ENCODE measurements at regions not wholly inside any gene's neighbourhood (a gene's known extent, or its start where the extent isn't known, plus 50 kb on each side); places are given as distances from the start of the nearest gene placed in this dataset.
"Not testable (repeated sequence)": the region's sequence is repeated elsewhere in the genome, so short reads cannot be mapped to it uniquely, and the experiment has no call there.

DNA sequence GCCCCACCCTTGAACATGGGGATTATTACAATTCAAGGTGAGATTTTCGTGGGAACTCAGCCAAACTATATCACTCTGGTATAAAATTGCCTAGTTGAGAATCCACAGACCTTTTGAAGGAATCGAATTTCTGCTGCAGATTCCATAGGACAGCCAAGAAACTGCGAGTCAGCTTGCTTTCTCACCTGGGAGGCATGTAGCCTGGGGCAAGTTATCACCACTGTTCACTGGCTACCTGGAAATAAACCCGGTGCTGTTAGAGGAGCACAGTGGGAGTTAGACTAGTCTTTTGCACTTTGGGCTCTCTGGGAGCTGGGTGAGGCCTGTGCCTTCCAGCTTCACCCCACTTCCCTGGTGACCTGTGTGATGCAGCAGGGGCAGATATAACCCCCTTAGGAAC, 1043.5 kb downstream of the TDRD15 start:
- Mint-ChIP-seq H3K4me1 (ENCODE audit: low read depth, unreplicated experiment) (no peaks in the 10 kb centered on the region), H3K9me3 (ENCODE audit: unreplicated experiment) (no peaks in the 10 kb centered on the region), H3K4me3 (ENCODE audit: unreplicated experiment) (no peak overlapping the region), H3K27me3 (ENCODE audit: insufficient read depth, unreplicated experiment) (peaks cover 2% of the 10 kb centered on the region), H3K36me3 (ENCODE audit: insufficient read depth, unreplicated experiment) (no peaks in the 10 kb centered on the region), H3K27ac (ENCODE audit: unreplicated experiment) (no peak overlapping the region)
- no TSS peak for BruUV-seq (replicated peaks)
- H3K27me3 ChIP-seq (replicated peaks; ENCODE audit: control insufficient read depth, insufficient read depth, low read length): no peaks in the 10 kb centered on the region
- intact Hi-C loops (cut with micrococcal nuclease; ENCODE audit: unreplicated experiment): no loop called here
- TF ChIP-seq, protein P1, sequence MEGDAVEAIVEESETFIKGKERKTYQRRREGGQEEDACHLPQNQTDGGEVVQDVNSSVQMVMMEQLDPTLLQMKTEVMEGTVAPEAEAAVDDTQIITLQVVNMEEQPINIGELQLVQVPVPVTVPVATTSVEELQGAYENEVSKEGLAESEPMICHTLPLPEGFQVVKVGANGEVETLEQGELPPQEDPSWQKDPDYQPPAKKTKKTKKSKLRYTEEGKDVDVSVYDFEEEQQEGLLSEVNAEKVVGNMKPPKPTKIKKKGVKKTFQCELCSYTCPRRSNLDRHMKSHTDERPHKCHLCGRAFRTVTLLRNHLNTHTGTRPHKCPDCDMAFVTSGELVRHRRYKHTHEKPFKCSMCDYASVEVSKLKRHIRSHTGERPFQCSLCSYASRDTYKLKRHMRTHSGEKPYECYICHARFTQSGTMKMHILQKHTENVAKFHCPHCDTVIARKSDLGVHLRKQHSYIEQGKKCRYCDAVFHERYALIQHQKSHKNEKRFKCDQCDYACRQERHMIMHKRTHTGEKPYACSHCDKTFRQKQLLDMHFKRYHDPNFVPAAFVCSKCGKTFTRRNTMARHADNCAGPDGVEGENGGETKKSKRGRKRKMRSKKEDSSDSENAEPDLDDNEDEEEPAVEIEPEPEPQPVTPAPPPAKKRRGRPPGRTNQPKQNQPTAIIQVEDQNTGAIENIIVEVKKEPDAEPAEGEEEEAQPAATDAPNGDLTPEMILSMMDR (IDR thresholded peaks at IDR 0.05; ENCODE audit: insufficient read depth in 1 of 2, low read depth in 1 of 2, low read length in 1 of 2, severe bottlenecking in 1 of 2, unreplicated experiment in 1 of 2): no peak
- POLR2A ChIA-PET: no interaction called here
- H3K4me3 ChIP-seq (ENCODE audit: low read depth, low read length): no peak overlapping the region
- CTCF ChIA-PET: no interaction called here
- no peak for DNase-seq
- no peaks in the 10 kb centered on the region for H3K9me3 ChIP-seq
- no peaks in the 10 kb centered on the region for H3K4me1 ChIP-seq
- no peaks in the 10 kb centered on the region for H3K36me3 ChIP-seq (ENCODE audit: control insufficient read depth, insufficient read depth, low read length)

DNA sequence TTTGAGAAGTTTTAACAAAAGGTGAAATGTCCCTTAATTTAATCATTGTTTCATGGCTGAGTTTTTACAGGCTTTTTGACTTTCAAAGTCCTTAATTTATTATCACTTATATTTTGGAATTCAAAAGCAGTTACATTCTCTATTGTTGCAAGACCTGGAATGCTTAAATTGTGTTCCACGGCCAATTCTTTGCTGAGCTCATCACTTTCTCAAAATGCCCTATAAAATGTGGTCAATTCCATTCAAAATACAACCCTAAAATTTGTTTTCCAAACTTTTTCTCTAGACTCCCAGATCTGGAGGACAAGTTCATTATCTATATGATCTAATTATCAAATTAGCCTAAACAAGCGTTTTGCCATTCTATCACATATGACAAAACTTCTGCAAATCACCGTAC, 1051.2 kb downstream of the TDRD15 start:
- H3K4me1 ChIP-seq: no peaks in the 10 kb centered on the region
- Mint-ChIP-seq H3K9me3 (ENCODE audit: unreplicated experiment) (no peaks in the 10 kb centered on the region), H3K27ac (ENCODE audit: unreplicated experiment) (no peak overlapping the region), H3K27me3 (ENCODE audit: insufficient read depth, unreplicated experiment) (peaks cover 4% of the 10 kb centered on the region), H3K4me3 (ENCODE audit: unreplicated experiment) (no peak overlapping the region), H3K36me3 (ENCODE audit: insufficient read depth, unreplicated experiment) (no peaks in the 10 kb centered on the region), H3K4me1 (ENCODE audit: low read depth, unreplicated experiment) (no peaks in the 10 kb centered on the region)
- POLR2A ChIA-PET: no interaction called here
- H3K36me3 ChIP-seq (ENCODE audit: control insufficient read depth, insufficient read depth, low read length): no peaks in the 10 kb centered on the region
- intact Hi-C loops (cut with micrococcal nuclease; ENCODE audit: unreplicated experiment): no loop called here
- no peaks in the 10 kb centered on the region for H3K9me3 ChIP-seq
- BruUV-seq (replicated peaks): no TSS peak
- no peak for DNase-seq
- no peak overlapping the region for H3K4me3 ChIP-seq (ENCODE audit: low read depth, low read length)
- CTCF ChIA-PET: no interaction called here
- H3K27me3 ChIP-seq (replicated peaks; ENCODE audit: control insufficient read depth, insufficient read depth, low read length): no peaks in the 10 kb centered on the region
- TF ChIP-seq, protein P1 (IDR thresholded peaks at IDR 0.05; ENCODE audit: insufficient read depth in 1 of 2, low read depth in 1 of 2, low read length in 1 of 2, severe bottlenecking in 1 of 2, unreplicated experiment in 1 of 2): no peak

DNA sequence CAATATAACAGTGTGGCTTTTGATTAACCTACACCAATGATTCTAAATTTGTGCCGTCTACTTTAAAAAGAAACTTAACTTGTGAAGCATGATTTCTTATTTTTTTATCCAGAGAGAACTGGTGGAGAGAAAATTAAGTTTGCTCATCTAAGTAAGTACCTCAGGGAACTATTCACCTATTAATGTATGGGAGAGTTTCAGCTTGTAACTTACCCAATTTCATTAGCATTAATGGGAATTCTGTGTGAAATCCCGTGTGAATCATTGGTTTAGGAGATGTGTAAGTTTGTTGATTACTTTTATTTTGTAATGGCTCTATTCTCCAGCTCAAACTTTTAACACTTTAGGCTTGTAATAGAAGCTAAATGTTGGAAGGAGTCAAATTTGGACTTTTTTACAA, 1061.5 kb downstream of the TDRD15 start:
- intact Hi-C loops (cut with micrococcal nuclease; ENCODE audit: unreplicated experiment): no loop called here
- Mint-ChIP-seq H3K9me3 (ENCODE audit: unreplicated experiment) (no peaks in the 10 kb centered on the region), H3K4me3 (ENCODE audit: unreplicated experiment) (no peak overlapping the region), H3K27ac (ENCODE audit: unreplicated experiment) (no peak overlapping the region), H3K36me3 (ENCODE audit: insufficient read depth, unreplicated experiment) (no peaks in the 10 kb centered on the region), H3K4me1 (ENCODE audit: low read depth, unreplicated experiment) (no peaks in the 10 kb centered on the region), H3K27me3 (ENCODE audit: insufficient read depth, unreplicated experiment) (peaks cover 2% of the 10 kb centered on the region)
- Histone ChIP-seq H3K36me3 (ENCODE audit: control insufficient read depth, insufficient read depth, low read length) (no peaks in the 10 kb centered on the region), H3K9me3 (no peaks in the 10 kb centered on the region), H3K4me3 (ENCODE audit: low read depth, low read length) (no peak overlapping the region), H3K4me1 (no peaks in the 10 kb centered on the region), H3K27me3 (replicated peaks; ENCODE audit: control insufficient read depth, insufficient read depth, low read length) (no peaks in the 10 kb centered on the region)
- CTCF ChIA-PET: no interaction called here
- TF ChIP-seq, protein P1 (IDR thresholded peaks at IDR 0.05; ENCODE audit: insufficient read depth in 1 of 2, low read depth in 1 of 2, low read length in 1 of 2, severe bottlenecking in 1 of 2, unreplicated experiment in 1 of 2): no peak
- no TSS peak for BruUV-seq (replicated peaks)
- DNase-seq: no peak
- POLR2A ChIA-PET: no interaction called here

GRCh38 chr2:22186261-22186828, 1062.6 kb downstream of the TDRD15 start:
- H3K27me3 ChIP-seq (replicated peaks; ENCODE audit: control insufficient read depth, insufficient read depth, low read length); H3K27me3 Mint-ChIP-seq (ENCODE audit: insufficient read depth, unreplicated experiment); BruUV-seq (replicated peaks); H3K4me1 Mint-ChIP-seq (ENCODE audit: low read depth, unreplicated experiment); H3K36me3 ChIP-seq (ENCODE audit: control insufficient read depth, insufficient read depth, low read length); POLR2A ChIA-PET; H3K4me1 ChIP-seq; H3K9me3 Mint-ChIP-seq (ENCODE audit: unreplicated experiment); H3K9me3 ChIP-seq; H3K27ac Mint-ChIP-seq (ENCODE audit: unreplicated experiment); DNase-seq; H3K4me3 ChIP-seq (ENCODE audit: low read depth, low read length); H3K4me3 Mint-ChIP-seq (ENCODE audit: unreplicated experiment); intact Hi-C loops (cut with micrococcal nuclease; ENCODE audit: unreplicated experiment); H3K36me3 Mint-ChIP-seq (ENCODE audit: insufficient read depth, unreplicated experiment); CTCF ChIA-PET: not testable (repeated sequence)

Data from Caco-2 (cell line).